NCI-H524 (cell line): ENCODE measurements at regions not wholly inside any gene's neighbourhood (a gene's known extent, or its start where the extent isn't known, plus 50 kb on each side); places are given as distances from the start of the nearest gene placed in this dataset.

Experiments
- DNase-seq, 2 experiments: peaks; one replicate each; lab custom pipeline; 2025; lab: John Stamatoyannopoulos, UW

DNA sequence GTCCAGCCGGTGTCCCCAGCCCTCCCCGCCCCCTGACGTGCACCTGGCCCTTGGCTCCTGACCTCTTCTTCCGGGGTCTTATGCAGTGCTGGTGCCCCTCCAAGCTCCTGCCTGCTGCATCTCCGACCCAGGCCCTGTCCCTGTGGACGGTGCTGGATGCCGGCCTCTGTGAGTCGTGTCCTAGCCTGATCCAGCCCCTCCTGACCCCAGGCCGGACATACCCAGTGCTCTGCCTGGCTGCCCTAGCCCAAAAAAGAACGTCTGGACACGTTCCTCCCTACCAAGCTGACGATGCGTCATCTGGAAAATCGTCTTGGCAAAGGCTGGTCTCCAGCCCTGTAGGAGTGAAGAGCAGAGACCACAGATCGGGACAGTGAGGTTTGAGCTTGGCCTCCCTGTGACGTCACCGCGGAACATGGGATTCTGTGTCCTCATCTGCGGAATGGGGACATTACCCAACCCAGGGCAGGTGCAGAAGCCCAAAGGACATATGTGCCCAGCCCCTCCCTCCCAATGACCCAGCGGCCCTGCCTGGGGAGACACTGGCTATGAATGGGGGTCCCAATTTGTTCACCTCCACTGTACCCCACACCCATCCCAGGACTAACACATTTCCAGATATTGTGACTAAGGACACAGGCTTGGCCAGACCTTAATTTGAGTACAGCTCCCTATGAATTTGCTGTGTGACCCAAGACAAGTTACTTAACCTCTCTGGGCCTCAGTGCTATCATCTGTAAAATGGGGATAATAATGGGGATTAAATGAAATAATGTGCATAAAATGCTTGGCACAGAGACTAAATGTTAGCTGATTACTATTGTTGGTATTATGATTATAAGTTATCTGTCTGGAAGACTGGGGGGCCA, 51.0 kb upstream of the BCL11B start:
- DNase-seq, result no peak

- no peak for DNase-seq
Measured at GRCh38 chr14:99321955-99322730, 50.1 kb upstream of the BCL11B start.
